Activated T-cell treated with anti-CD3 and anti-CD28 coated beads for 4 hours (primary cell): ENCODE measurements at regions not wholly inside any gene's neighbourhood (a gene's known extent, or its start where the extent isn't known, plus 50 kb on each side); places are given as distances from the start of the nearest gene placed in this dataset.
"Not testable (repeated sequence)": the region's sequence is repeated elsewhere in the genome, so short reads cannot be mapped to it uniquely, and the experiment has no call there.

Experiments used
- DNase-seq: peaks from one replicate; pipeline ENCODE4 v3.0.0-alpha.2; 2020

- DNase-seq, result no peak
These were observed 246.0 kb upstream of the KIF2A start for GRCh38 chr5:62059960-62060359.

- DNase-seq, result no peak
These were observed 241.0 kb upstream of the KIF2A start for GRCh38 chr5:62065050-62065449.

GRCh38 chr5:62066761-62067277, 239.2 kb upstream of the KIF2A start:
- no peak for DNase-seq

GRCh38 chr5:62068554-62068953, 237.5 kb upstream of the KIF2A start:
- DNase-seq, result no peak

- no peak for DNase-seq
These were observed 228.6 kb upstream of the KIF2A start for GRCh38 chr5:62077387-62077786.

- DNase-seq, result no peak
These were observed 228.0 kb upstream of the KIF2A start for GRCh38 chr5:62077823-62078550.

- no peak for DNase-seq
These were observed 223.6 kb upstream of the KIF2A start for GRCh38 chr5:62082370-62082801.

- DNase-seq, result no peak
These were observed 222.8 kb upstream of the KIF2A start for GRCh38 chr5:62083247-62083646.

- no peak for DNase-seq
These were observed 222.3 kb upstream of the KIF2A start for GRCh38 chr5:62083661-62084060.

- DNase-seq, result no peak
These were observed 221.6 kb upstream of the KIF2A start for GRCh38 chr5:62084391-62084790.

GRCh38 chr5:62090953-62091352, 215.1 kb upstream of the KIF2A start:
- no peak for DNase-seq

GRCh38 chr5:62093411-62093810, 212.6 kb upstream of the KIF2A start:
- no peak for DNase-seq

GRCh38 chr5:62093976-62094375, 212.0 kb upstream of the KIF2A start:
- DNase-seq, result no peak

- DNase-seq, result no peak
These were observed 208.6 kb upstream of the KIF2A start for GRCh38 chr5:62097361-62097760.

GRCh38 chr5:62100201-62100600, 205.8 kb upstream of the KIF2A start:
- no peak for DNase-seq

- DNase-seq, result not testable (repeated sequence)
These were observed 202.1 kb upstream of the KIF2A start for GRCh38 chr5:62103863-62104262.

- DNase-seq, result no peak
These were observed 194.6 kb upstream of the KIF2A start for GRCh38 chr5:62111428-62111827.

GRCh38 chr5:62112689-62113228, 193.2 kb upstream of the KIF2A start:
- no peak for DNase-seq

- no peak for DNase-seq
These were observed 191.0 kb upstream of the KIF2A start for GRCh38 chr5:62115014-62115413.

GRCh38 chr5:62124266-62124665, 181.7 kb upstream of the KIF2A start:
- no peak for DNase-seq

- DNase-seq, result no peak
These were observed 179.9 kb upstream of the KIF2A start for GRCh38 chr5:62126090-62126489.

- no peak for DNase-seq
These were observed 178.8 kb upstream of the KIF2A start for GRCh38 chr5:62127098-62127736.

- no peak for DNase-seq
These were observed 175.9 kb upstream of the KIF2A start for GRCh38 chr5:62130107-62130506.

- DNase-seq, result no peak
These were observed 173.7 kb upstream of the KIF2A start for GRCh38 chr5:62132276-62132675.
